Right cardiac atrium (tissue), 5 donors: ENCODE measurements at regions not wholly inside any gene's neighbourhood (a gene's known extent, or its start where the extent isn't known, plus 50 kb on each side); places are given as distances from the start of the nearest gene placed in this dataset.

Experiments
- ATAC-seq, 2 donors: fragments of 200-7000 bp; cut with Tn5 transposase; one replicate each; pipeline versions ENCODE4 v1.8.0 to v1.9.1; 2020; ENCODE audit warnings: moderate library complexity in 2 of 2, mild to moderate bottlenecking in 1 of 2
- DNase-seq, 3 donors: peaks; one replicate each; pipeline ENCODE4 v3.0.0-alpha.2; 2020
- H3K27ac ChIP-seq: one replicate; pipeline ENCODE4 v1.5.1; 2013; ENCODE audit warnings: mild to moderate bottlenecking, low read length, control low read depth, moderate library complexity
- H3K27me3 ChIP-seq: one replicate; pipeline ENCODE4 v1.6.1; 2013; ENCODE audit not compliant: control insufficient read depth, insufficient read depth
- H3K4me1 ChIP-seq: one replicate; pipeline ENCODE4 v1.6.1; 2013; ENCODE audit warnings: low read length; ENCODE audit not compliant: control insufficient read depth, insufficient read depth
- H3K4me3 ChIP-seq: one replicate; pipeline ENCODE4 v1.5.1; 2013; ENCODE audit warnings: low read length, control low read depth
- H3K9me3 ChIP-seq: one replicate; pipeline ENCODE4 v1.6.1; 2013; ENCODE audit warnings: low read length; ENCODE audit not compliant: control insufficient read depth
- WGBS: extraction: QIAGEN DNeasy Blood & Tissue Kit; methylation state at CpG from one replicate; pipeline ENCODE4 v1.1.7; 2013; 5-methylcytosine and 5-hydroxymethylcytosine counted together
- intact Hi-C, 4 donors: fragments of 100-400 bp; cut with DNase I; formaldehyde crosslinking; loops; one replicate each; pipeline versions ENCODE4 v1.11.0 to v1.14.0; 2022 to 2023
- donor health status: healthy with polysubstance abuse.
- donor health status: DM: no; HTN: yes; CAD: no.
- donor health status: DM: no; HTN: no; CAD: no.
- donor health status: DM: no; HTN: yes; CAD: no; lungs with severe emphysema.
- donor health status: DM: yes; HTN: yes; CAD: no.

DNA sequence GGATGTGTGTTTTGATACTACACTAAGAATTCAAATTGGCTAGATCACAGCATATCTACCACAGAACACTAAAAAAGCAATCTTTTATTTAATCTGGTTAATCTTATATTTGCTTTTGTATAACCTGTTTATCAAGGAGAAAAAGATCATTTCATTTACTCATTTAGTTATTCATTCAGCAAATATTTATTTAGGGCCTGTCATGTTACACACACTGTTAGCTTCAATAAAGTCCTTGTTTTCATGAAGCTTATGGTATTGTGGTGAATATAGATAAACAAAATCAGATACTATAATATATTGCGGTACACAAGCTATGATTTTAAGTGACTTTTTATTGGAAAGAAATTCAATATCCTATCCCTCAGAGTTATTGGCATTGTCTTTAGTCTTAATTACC, 350.8 kb downstream of the LRFN5 start:
- WGBS, result 1% methylated on average over 1 of the region's 1 CpG
- no peaks in the 10 kb centered on the region for H3K4me1 ChIP-seq
- ATAC-seq (no peak), DNase-seq (no peak)
- H3K4me3 ChIP-seq, result no peak overlapping the region
- H3K27ac ChIP-seq, result no peak overlapping the region
- H3K9me3 ChIP-seq, result no peaks in the 10 kb centered on the region
- intact Hi-C loops, result no loop called here
- H3K27me3 ChIP-seq, result no peaks in the 10 kb centered on the region
